H1 (cell line): ENCODE measurements at regions not wholly inside any gene's neighbourhood (a gene's known extent, or its start where the extent isn't known, plus 50 kb on each side); places are given as distances from the start of the nearest gene placed in this dataset.

Experiments used
- BRCA1 ChIP-seq: IDR thresholded peaks from 2 replicates; pipeline ENCODE4 v1.6.1; 2012; ENCODE audit warnings: low read depth, low read length, improper control_type of control experiment
- RXRA ChIP-seq: IDR thresholded peaks from 2 replicates; pipeline ENCODE4 v1.6.1; 2011; ENCODE audit warnings: low read depth, mild to moderate bottlenecking, low read length, moderate library complexity; ENCODE audit not compliant: insufficient read depth
- SRF ChIP-seq: IDR thresholded peaks from 2 replicates; pipeline ENCODE4 v1.6.1; 2011; ENCODE audit warnings: mild to moderate bottlenecking, low read depth, low read length, moderate library complexity
- TCF12 ChIP-seq: IDR thresholded peaks from 2 replicates; pipeline ENCODE4 v1.6.1; 2011; ENCODE audit warnings: low read depth, mild to moderate bottlenecking, low read length
- TF ChIP-seq, protein P1 (sequence below), 3 experiments: IDR thresholded peaks; 1 replicate in 2 of 3; 2 replicates in 1 of 3; pipeline versions ENCODE4 v1.5.1 to v1.6.1; 2011; ENCODE audit warnings: low read length in 3 of 3, mild to moderate bottlenecking in 3 of 3, inconsistent platforms in 2 of 3, low read depth in 1 of 3, moderate library complexity in 1 of 3; ENCODE audit not compliant: insufficient read depth in 1 of 3; ENCODE audit errors: control extremely low read depth in 1 of 3

GRCh38 chr5:103902893-103903292 is 340.3 kb upstream of the NUDT12 start (continued):
- TF ChIP-seq SRF (no peak), RXRA (no peak), TCF12 (no peak), BRCA1 (no peak)
- TF ChIP-seq, protein P1, sequence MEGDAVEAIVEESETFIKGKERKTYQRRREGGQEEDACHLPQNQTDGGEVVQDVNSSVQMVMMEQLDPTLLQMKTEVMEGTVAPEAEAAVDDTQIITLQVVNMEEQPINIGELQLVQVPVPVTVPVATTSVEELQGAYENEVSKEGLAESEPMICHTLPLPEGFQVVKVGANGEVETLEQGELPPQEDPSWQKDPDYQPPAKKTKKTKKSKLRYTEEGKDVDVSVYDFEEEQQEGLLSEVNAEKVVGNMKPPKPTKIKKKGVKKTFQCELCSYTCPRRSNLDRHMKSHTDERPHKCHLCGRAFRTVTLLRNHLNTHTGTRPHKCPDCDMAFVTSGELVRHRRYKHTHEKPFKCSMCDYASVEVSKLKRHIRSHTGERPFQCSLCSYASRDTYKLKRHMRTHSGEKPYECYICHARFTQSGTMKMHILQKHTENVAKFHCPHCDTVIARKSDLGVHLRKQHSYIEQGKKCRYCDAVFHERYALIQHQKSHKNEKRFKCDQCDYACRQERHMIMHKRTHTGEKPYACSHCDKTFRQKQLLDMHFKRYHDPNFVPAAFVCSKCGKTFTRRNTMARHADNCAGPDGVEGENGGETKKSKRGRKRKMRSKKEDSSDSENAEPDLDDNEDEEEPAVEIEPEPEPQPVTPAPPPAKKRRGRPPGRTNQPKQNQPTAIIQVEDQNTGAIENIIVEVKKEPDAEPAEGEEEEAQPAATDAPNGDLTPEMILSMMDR (IDR thresholded peaks at IDR 0.05; ENCODE audit: control extremely low read depth in 1 of 3, insufficient read depth in 1 of 3, low read depth in 1 of 3, low read length in 3 of 3) = no peak
